COR-L47 (cell line): ENCODE measurements at regions not wholly inside any gene's neighbourhood (a gene's known extent, or its start where the extent isn't known, plus 50 kb on each side); places are given as distances from the start of the nearest gene placed in this dataset.

Experiments used
- DNase-seq: peaks from one replicate; lab custom pipeline; 2025; lab: John Stamatoyannopoulos, UW

- DNase-seq = no peak
Observed at GRCh38 chr16:56140645-56141044, 50.6 kb upstream of the GNAO1 start.

GRCh38 chr16:56137269-56137668, 54.0 kb upstream of the GNAO1 start:
- no peak for DNase-seq

DNA sequence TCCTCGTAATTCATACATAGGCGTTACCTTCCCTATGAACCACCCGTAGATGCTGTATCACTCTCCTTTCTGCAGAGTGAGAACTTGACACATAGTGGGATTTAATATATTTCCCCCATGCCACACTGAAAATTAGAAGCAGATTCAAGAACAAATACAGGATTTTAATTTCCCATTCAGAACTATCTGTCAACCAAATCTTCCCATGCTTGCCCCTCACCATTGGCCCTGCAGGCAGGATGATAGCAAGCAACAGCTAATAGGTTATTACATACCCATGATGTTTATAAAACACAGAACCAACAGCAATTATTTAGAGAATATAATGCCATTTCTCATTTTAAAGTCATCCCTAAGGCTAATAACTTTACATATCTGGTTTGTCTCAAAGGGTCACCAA, 55.0 kb upstream of the GNAO1 start:
- no peak for DNase-seq

GRCh38 chr16:56134790-56135189, 56.5 kb upstream of the GNAO1 start:
- no peak for DNase-seq

GRCh38 chr16:56125922-56126321, 65.4 kb upstream of the GNAO1 start:
- DNase-seq = no peak

DNA sequence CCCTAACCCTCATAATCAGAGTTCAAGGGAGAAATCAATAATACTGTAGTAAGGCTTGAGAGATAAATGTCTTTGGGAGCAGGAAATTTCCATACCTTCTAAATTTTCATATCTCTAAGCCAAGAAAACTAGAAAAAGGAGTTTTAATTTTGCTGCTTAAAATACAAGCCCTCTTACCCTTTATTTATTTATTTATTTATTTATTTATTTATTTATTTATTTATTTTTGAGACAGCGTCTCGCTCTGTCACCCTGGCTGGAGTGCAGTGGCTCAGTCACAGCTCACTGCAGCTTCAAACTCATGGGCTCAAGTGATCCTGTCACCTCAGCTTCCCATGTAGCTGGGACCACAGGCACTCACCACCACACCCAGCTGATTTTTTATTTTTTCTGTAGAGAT, 69.0 kb upstream of the GNAO1 start:
- DNase-seq = no peak

DNA sequence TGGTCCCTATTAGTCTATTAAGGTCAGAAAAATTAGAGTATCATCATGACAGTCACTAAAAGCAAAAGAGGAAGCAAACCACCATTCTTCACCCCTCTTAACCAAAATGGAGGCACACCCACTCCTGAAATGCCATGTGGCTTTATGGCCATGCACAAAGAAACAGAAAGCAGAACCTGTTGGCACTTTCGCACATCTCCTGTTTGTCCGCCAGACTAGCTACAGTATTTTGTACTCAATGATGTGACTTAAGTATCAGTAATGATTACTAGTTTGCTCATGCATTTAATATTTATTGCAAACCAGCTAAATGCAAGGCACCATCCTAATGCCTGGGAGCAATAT, 70.2 kb upstream of the GNAO1 start:
- no peak for DNase-seq

GRCh38 chr16:56120447-56121155, 70.7 kb upstream of the GNAO1 start:
- DNase-seq = no peak

- no peak for DNase-seq
Observed at GRCh38 chr16:56119133-56119532, 72.2 kb upstream of the GNAO1 start.

DNA sequence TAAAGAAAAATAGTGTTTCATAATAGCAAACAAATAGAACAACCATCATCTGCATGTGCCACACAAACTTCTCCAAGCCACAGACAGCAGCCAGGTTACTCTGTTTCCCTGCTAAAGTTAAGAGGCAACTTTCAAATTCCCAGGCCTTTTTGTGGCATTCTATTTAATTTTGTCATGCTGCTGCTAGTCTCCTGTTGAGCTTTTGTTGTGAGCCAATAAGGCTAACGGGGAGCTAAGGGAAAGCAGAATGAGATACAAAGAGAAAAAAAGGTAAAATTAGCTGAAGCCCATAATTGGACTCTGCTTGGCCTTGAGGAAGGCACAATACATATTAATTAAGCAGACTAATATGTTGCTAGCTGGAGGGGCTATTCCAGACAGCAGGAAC, 74.7 kb upstream of the GNAO1 start:
- DNase-seq = no peak

DNA sequence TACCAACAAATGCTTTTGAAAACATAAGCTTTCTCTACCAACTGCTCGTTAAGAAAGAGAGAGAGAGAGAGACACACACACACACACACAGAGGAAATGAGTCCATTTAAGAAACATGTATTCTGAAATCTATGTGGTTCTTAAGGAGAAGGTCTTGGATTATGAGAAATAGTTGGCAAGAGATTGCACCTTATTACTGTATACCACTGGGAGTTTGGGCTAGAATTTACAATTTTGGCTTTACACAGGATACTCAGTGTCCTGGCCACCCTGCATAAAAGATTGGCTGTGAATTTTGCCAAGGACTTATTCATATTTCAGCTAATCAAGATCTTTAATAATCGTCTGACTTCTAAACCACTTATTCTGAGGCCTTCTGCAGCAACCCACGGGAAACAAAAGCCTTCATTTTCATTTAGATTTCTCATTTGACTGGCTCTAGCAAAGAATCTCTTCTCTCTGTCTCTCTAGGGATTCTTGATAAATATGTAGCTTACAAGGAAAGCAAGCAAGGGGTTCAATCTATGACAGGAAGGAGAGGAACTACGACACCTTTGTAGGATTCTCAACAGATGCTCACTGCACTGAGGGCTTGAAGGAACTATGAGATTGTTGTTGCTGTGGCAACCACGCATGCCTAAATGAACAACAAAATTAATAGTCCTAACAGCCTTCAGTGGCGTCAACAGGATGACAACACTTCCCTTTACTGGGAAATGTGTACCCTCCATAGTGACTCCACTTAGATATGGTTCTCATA, 75.3 kb upstream of the GNAO1 start:
- peak; percentile 20 for DNase-seq

GRCh38 chr16:56113223-56113622, 78.1 kb upstream of the GNAO1 start:
- DNase-seq = no peak

GRCh38 chr16:56111100-56111499, 80.2 kb upstream of the GNAO1 start:
- no peak for DNase-seq

DNA sequence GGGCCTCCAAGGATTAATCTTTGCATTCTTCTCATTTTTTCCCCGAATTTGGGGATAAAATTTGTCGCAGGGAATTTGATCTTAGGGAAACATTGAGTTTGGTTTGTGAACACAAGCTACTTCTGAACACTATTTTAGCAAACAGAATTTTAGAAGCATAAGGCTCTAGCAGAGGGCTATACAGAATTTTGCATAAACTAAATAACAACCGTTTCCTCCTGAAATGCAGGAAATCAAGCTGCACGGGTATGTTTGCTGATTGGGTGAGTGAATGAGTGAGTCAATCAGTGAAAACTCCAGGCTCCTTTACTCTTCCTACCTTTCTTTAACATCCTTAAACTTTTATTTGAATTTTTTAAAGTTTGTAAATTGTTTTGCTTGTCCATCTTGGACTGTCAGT, 81.3 kb upstream of the GNAO1 start:
- DNase-seq = no peak

GRCh38 chr16:56109205-56109604, 82.1 kb upstream of the GNAO1 start:
- DNase-seq = no peak

- peak; percentile 27 for DNase-seq
Observed at GRCh38 chr16:56108724-56109123, 82.6 kb upstream of the GNAO1 start.

DNA sequence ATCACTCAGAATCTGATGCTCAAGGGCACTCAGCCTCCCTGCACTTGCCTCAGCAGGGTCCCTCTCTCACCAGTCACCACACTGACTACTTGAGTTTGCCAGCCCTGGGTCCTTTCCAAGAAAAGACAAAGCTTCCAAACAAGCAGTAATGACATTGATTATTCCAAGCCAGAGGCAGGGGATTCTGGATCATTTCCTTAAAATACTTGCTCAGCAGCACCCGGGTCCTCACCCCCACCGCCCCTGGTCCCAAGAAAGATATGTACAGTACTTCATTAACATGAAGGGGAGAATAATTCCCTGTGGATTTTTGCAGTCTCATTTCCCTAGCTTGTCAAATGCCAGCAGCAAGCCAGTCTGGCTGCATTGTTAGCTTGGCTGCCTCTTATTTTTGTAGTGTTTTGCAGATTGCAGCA, 83.2 kb upstream of the GNAO1 start:
- DNase-seq = peak; percentile 63

- no peak for DNase-seq
Observed at GRCh38 chr16:56106527-56106926, 84.8 kb upstream of the GNAO1 start.

DNA sequence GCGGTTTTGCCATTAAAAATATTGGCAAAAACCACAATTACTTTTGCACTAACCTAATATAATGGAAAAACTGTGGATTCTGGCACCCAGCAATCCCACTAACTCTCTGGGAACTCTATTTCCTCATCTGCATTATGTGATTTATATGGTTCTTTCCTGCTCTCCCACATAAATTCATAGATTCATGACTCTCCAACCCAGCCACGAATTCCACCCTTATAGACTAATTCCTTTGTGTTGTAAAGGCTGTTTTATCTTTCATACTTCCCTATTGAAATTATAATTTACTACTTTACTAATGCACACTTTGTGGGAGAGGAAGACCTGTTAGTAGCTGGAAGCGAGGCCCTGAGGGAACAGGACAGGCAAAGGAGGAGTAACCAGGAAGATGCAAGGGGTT, 88.4 kb upstream of the GNAO1 start:
- DNase-seq = no peak

DNA sequence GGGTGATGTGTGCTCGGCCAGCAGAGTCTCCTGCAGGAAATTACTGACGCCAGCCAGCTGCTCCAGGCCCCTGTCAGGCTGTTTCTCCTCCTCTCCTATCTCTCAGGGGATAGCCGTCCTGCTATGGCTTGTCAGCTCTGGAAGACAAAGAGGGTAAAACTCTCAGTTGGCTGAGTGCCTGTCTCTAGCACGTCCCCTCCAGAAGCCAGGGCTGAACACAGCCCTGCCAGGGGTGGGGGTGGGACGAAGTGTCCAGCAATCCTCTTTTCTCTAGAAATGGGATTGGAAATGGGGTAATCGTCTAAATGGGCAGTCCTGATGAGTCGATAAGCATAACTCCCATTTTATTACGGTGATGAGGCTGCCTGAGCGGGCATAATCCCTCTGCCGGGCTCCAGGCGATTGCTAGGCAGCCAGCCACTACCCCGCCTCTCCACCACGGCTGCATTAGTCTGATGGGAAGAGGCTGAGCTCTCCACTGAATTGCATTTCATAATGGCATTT, 89.1 kb upstream of the GNAO1 start:
- DNase-seq = no peak

DNA sequence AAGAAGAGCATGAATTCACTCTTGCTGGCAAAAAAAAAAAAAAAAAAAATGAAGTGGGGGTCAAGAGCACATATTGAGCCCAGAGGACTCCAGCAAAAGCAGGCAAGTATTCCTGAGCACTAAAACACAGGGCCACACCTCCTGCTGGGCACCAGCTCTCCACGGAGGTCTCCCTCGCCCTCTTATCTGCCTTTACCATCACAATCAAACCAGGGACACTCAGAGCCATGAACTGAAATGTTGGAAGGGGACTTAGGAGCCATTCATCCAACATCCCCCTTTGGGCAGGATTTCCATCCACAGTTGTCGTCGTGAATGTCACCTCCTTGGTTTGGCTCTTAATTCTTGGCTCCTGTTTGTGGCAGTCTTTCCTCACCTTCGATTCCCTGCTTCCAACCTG, 89.8 kb upstream of the GNAO1 start:
- no peak for DNase-seq

DNA sequence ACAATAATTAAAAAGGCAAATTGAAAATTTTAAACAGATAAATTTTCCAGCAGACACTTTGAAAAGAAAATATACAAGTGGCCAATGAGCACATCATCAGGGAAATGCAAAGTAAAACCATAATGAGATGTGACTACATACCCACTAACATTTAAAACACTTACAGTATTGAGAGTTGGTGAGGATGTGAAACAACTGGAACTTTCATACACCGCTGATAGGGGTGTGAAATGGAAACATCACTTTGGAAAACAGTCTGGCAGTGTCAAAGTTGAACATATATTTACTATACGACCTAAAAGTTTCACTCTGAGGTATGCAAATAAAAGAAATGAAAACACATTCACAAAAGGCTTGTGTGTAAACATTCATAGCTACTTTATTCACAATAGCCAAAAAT, 94.0 kb upstream of the GNAO1 start:
- no peak for DNase-seq

GRCh38 chr16:56094231-56094630, 97.1 kb upstream of the GNAO1 start:
- no peak for DNase-seq

GRCh38 chr16:56093055-56093454, 98.2 kb upstream of the GNAO1 start:
- no peak for DNase-seq
